Panc1 (cell line): ENCODE measurements at regions not wholly inside any gene's neighbourhood (a gene's known extent, or its start where the extent isn't known, plus 50 kb on each side); places are given as distances from the start of the nearest gene placed in this dataset.

Experiments used
- ATAC-seq: fragments of 200-7000 bp; cut with Tn5 transposase; 2 replicates; pipeline ENCODE4 v1.9.1; 2020; ENCODE audit warnings: mild to moderate bottlenecking, moderate library complexity
- BruUV-seq: library from RNA; stranded (reverse); fragments of 400-500 nt; replicated peaks from 2 replicates; lab custom pipeline; 2021; lab: Mats Ljungman, UMichigan
- CTCF ChIA-PET: fragments of 300-600 bp; sonication (Branson Sonifier 250); formaldehyde crosslinking; loops from one replicate; lab custom pipeline; 2022; ENCODE audit warnings: antibody characterized with exemption; lab: Charles Lee
- POLR2A ChIA-PET: fragments of 300-600 bp; sonication (Branson Sonifier 250); formaldehyde crosslinking; loops from one replicate; lab custom pipeline; 2022; ENCODE audit warnings: antibody characterized with exemption; lab: Charles Lee
- DNase-seq: peaks from one replicate; pipeline ENCODE4 v3.0.0-alpha.2; 2010; ENCODE audit warnings: low read depth, low spot score
- H3K27ac ChIP-seq: 2 replicates; pipeline ENCODE4 v1.5.1; 2011; ENCODE audit warnings: mild to moderate bottlenecking, low read length, inconsistent platforms
- H3K27me3 ChIP-seq: fragments of 200-500 bp; sonication (Bioruptor generic); 2 replicates; pipeline ENCODE4 v1.6.0; 2014; ENCODE audit warnings: low read length, inconsistent platforms; ENCODE audit not compliant: control insufficient read depth, insufficient read depth
- H3K36me3 ChIP-seq: fragments of 200-500 bp; sonication (Bioruptor generic); 2 replicates; pipeline ENCODE4 v1.5.1; 2014; ENCODE audit warnings: inconsistent platforms, mild to moderate bottlenecking, low read length, moderate library complexity; ENCODE audit not compliant: control insufficient read depth, insufficient read depth
- H3K4me1 ChIP-seq: 2 replicates; pipeline ENCODE4 v1.5.1; 2011; ENCODE audit warnings: inconsistent platforms, mild to moderate bottlenecking, low read length, moderate library complexity; ENCODE audit not compliant: control insufficient read depth, insufficient read depth
- H3K4me3 ChIP-seq, 2 experiments: 2 replicates each; pipeline ENCODE4 v1.5.1; 2011 to 2012; ENCODE audit warnings: low read depth in 2 of 2, low read length in 2 of 2, mild to moderate bottlenecking in 2 of 2, inconsistent platforms in 1 of 2, moderate library complexity in 1 of 2
- H3K9me3 ChIP-seq: fragments of 200-500 bp; sonication (Bioruptor generic); 2 replicates; pipeline ENCODE4 v1.5.1; 2014; ENCODE audit warnings: low read depth, mild to moderate bottlenecking, inconsistent platforms, low read length, moderate library complexity; ENCODE audit not compliant: control insufficient read depth, insufficient read depth
- CTCF ChIP-seq: fragments of 450-650 bp; IDR thresholded peaks from 2 replicates; pipeline ENCODE4 v1.5.1; 2017; ENCODE audit warnings: mild to moderate bottlenecking
- POLR2AphosphoS5 ChIP-seq: IDR thresholded peaks from 2 replicates; pipeline ENCODE4 v1.6.1; 2012; ENCODE audit warnings: mild to moderate bottlenecking, low read depth, low read length, moderate library complexity
- REST ChIP-seq, 2 experiments: IDR thresholded peaks; 2 replicates each; pipeline ENCODE4 v1.6.1; 2011 to 2012; ENCODE audit warnings: low read depth in 2 of 2, control low read depth in 1 of 2, low read length in 1 of 2, mild to moderate bottlenecking in 1 of 2, moderate library complexity in 1 of 2; ENCODE audit not compliant: insufficient read depth in 1 of 2
- SIN3A ChIP-seq: IDR thresholded peaks from 2 replicates; pipeline ENCODE4 v1.6.1; 2012; ENCODE audit warnings: low read depth, mild to moderate bottlenecking, low read length, moderate library complexity, borderline replicate concordance; ENCODE audit not compliant: insufficient read depth
- TCF7L2 ChIP-seq: IDR thresholded peaks from 2 replicates; pipeline ENCODE4 v1.6.1; 2011; ENCODE audit warnings: mild to moderate bottlenecking, low read depth, low read length, inconsistent platforms
- in situ Hi-C: cut with HindIII; loops from 2 replicates; pipeline ENCODE4 v1.10.0; 2016; ENCODE audit warnings: low sequenced_read_pairs, low pct_unique_long_range_greater_than_20kb
- intact Hi-C: fragments of 100-400 bp; cut with micrococcal nuclease; formaldehyde crosslinking; loops from one replicate; pipeline ENCODE4 v1.10.0; 2022; ENCODE audit not compliant: unreplicated experiment

GRCh38 chr5:99929806-99930135, 605.4 kb upstream of the FAM174A start:
- BruUV-seq = no TSS peak
- Histone ChIP-seq H3K27ac (no peak overlapping the region), H3K4me1 (no peaks in the 10 kb centered on the region), H3K4me3 (no peak overlapping the region), H3K36me3 (no peaks in the 10 kb centered on the region), H3K27me3 (no peaks in the 10 kb centered on the region), H3K9me3 (no peaks in the 10 kb centered on the region)
- TF ChIP-seq POLR2AphosphoS5 (no peak), TCF7L2 (no peak), CTCF (no peak), SIN3A (no peak), REST (IDR thresholded peaks at IDR 0.05; ENCODE audit: insufficient read depth in 1 of 2, low read depth in 2 of 2, low read length in 1 of 2) (no peak)
- ATAC-seq (no peak), DNase-seq (no peak)
- intact Hi-C loops (no loop called here), in situ Hi-C loops (no loop called here)
- ChIA-PET POLR2A (no interaction called here), CTCF (no interaction called here)

- in situ Hi-C loops = no loop called here
Measured at GRCh38 chr5:99929067-99929805, 605.9 kb upstream of the FAM174A start.

More at GRCh38 chr5:99929067-99929805, 605.9 kb upstream of the FAM174A start:
- DNase-seq (no peak), ATAC-seq (no peak)
- Histone ChIP-seq H3K9me3 (no peaks in the 10 kb centered on the region), H3K4me3 (no peak overlapping the region), H3K4me1 (no peaks in the 10 kb centered on the region), H3K27ac (no peak overlapping the region), H3K27me3 (no peaks in the 10 kb centered on the region), H3K36me3 (no peaks in the 10 kb centered on the region)
- intact Hi-C loops = no loop called here
- TF ChIP-seq CTCF = no peak
- no peak for TF ChIP-seq REST (IDR thresholded peaks at IDR 0.05; ENCODE audit: insufficient read depth in 1 of 2, low read depth in 2 of 2, low read length in 1 of 2)
- TF ChIP-seq TCF7L2 = no peak
- TF ChIP-seq SIN3A = no peak
- no peak for TF ChIP-seq POLR2AphosphoS5
- ChIA-PET CTCF (no interaction called here), POLR2A (no interaction called here)
- BruUV-seq = no TSS peak
